ENCODE measurements at regions not wholly inside any gene's neighbourhood (a gene's known extent, or its start where the extent isn't known, plus 50 kb on each side); places are given as distances from the start of the nearest gene placed in this dataset.

- no peak overlapping the region for H3K4me3 ChIP-seq (ENCODE audit: low read depth, low read length)
- DNase-seq (ENCODE audit: low read depth), result no peak
- TF ChIP-seq CTCF (conservative IDR thresholded peaks at IDR 0.05; ENCODE audit: low read depth, low read length), result no peak
Measured at GRCh38 chr13:55345224-55345623, 1795.5 kb upstream of the PRR20A start.

- TF ChIP-seq CTCF (conservative IDR thresholded peaks at IDR 0.05; ENCODE audit: low read depth, low read length), result no peak
- DNase-seq (ENCODE audit: low read depth), result no peak
- H3K4me3 ChIP-seq (ENCODE audit: low read depth, low read length), result no peak overlapping the region
Measured at GRCh38 chr13:55347528-55347927, 1793.2 kb upstream of the PRR20A start.

GRCh38 chr13:55359067-55359466, 1781.7 kb upstream of the PRR20A start:
- no peak for DNase-seq (ENCODE audit: low read depth)
- no peak overlapping the region for H3K4me3 ChIP-seq (ENCODE audit: low read depth, low read length)
- no peak for TF ChIP-seq CTCF (conservative IDR thresholded peaks at IDR 0.05; ENCODE audit: low read depth, low read length)

- no peak for DNase-seq (ENCODE audit: low read depth)
- H3K4me3 ChIP-seq (ENCODE audit: low read depth, low read length), result no peak overlapping the region
- no peak for TF ChIP-seq CTCF (conservative IDR thresholded peaks at IDR 0.05; ENCODE audit: low read depth, low read length)
Measured at GRCh38 chr13:55361141-55361540, 1779.6 kb upstream of the PRR20A start.

GRCh38 chr13:55366676-55367075, 1774.0 kb upstream of the PRR20A start:
- no peak overlapping the region for H3K4me3 ChIP-seq (ENCODE audit: low read depth, low read length)
- no peak for DNase-seq (ENCODE audit: low read depth)
- TF ChIP-seq CTCF (conservative IDR thresholded peaks at IDR 0.05; ENCODE audit: low read depth, low read length), result no peak

GRCh38 chr13:55394470-55394869, 1746.2 kb upstream of the PRR20A start:
- H3K4me3 ChIP-seq (ENCODE audit: low read depth, low read length), result no peak overlapping the region
- DNase-seq (ENCODE audit: low read depth), result no peak
- no peak for TF ChIP-seq CTCF (conservative IDR thresholded peaks at IDR 0.05; ENCODE audit: low read depth, low read length)

- H3K4me3 ChIP-seq (ENCODE audit: low read depth, low read length), result no peak overlapping the region
- no peak for TF ChIP-seq CTCF (conservative IDR thresholded peaks at IDR 0.05; ENCODE audit: low read depth, low read length)
- DNase-seq (ENCODE audit: low read depth), result no peak
Measured at GRCh38 chr13:55402870-55403269, 1737.8 kb upstream of the PRR20A start.

All from epithelial cell of proximal tubule (primary cell).